Stomach (tissue), 4 donors: ENCODE measurements at regions not wholly inside any gene's neighbourhood (a gene's known extent, or its start where the extent isn't known, plus 50 kb on each side); places are given as distances from the start of the nearest gene placed in this dataset.

ENCODE experiments used
- CTCF ChIP-seq, 7 experiments: fragments of 450-650 bp in 4 of 7; fragments of 200-600 bp in 3 of 7; sonication (generic) in 3 of 7; IDR thresholded peaks; one replicate each; pipeline ENCODE4 v1.5.1; 2016 to 2019; ENCODE audit warnings: antibody characterized with exemption in 7 of 7, control low read depth in 2 of 7, mild to moderate bottlenecking in 1 of 7
- POLR2A ChIP-seq, 4 donors: fragments of 450-650 bp; IDR thresholded peaks; one replicate each; pipeline ENCODE4 v1.6.1; 2016; ENCODE audit warnings: antibody characterized with exemption in 4 of 4, control low read depth in 2 of 4, mild to moderate bottlenecking in 1 of 4, moderate library complexity in 1 of 4

GRCh38 chr15:96122077-96123027, 208.1 kb upstream of the NR2F2 start:
- TF ChIP-seq CTCF (IDR thresholded peaks at IDR 0.05), result no peak
- no peak for TF ChIP-seq POLR2A (IDR thresholded peaks at IDR 0.05)
